SKM-1 treated with dmso at 0.1 percent for 144 hours (cell line): ENCODE measurements at regions not wholly inside any gene's neighbourhood (a gene's known extent, or its start where the extent isn't known, plus 50 kb on each side); places are given as distances from the start of the nearest gene placed in this dataset.

Experiments used
- DNase-seq: peaks from one replicate; lab custom pipeline; 2025; ENCODE audit not compliant: unreplicated experiment; lab: John Stamatoyannopoulos, UW

DNA sequence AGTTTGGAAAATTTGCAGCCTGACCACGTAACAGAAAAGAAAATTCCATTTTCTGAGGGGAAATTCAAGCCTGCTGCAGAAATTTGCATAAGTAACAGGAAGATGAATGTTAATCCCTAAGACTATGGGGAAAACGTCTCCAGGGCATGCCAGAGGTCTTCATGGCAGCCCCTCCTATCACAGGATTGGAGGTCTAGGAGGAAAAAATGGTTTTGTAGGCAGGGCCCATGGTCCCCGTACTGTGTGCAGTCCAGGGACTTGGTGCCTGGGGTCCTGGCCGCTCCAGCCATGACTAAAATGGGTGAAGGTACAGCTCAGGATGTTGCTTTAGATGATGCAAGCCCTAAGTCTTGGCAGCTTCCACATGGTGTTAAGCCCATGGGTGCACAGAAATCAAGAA lies 437.3 kb upstream of the SEMA3A start:
- DNase-seq = no peak

DNA sequence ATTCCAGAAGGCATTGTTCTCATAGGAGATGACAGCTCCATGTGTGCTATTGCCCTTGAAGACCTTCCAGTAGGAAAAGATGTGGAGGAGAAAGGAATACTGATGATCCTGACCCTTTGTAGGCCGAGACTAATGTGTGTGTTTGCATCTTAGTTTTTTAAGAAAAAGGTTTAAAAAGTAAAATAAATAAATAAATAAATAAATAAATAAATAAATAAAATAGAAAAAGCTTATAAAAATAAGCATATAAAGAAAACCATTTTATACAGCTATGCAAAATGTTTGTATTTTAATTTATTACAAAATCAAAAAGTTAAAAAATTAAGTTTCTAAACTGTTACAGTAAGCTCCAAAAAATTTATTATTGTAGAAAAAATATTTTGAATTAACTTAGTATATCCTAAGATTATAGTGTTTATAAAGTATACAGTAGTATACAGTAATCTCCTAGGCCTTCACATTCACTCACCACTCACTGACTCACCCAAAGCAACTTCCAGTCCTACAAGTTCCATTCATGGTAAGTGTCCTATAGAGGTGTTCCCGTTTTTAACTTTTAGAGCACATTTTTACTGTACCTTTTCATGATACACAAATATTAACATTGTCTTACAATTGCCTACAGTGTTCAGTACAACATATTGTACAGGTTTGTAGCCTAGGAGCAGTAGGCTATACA lies 435.2 kb upstream of the SEMA3A start:
- DNase-seq = no peak

DNA sequence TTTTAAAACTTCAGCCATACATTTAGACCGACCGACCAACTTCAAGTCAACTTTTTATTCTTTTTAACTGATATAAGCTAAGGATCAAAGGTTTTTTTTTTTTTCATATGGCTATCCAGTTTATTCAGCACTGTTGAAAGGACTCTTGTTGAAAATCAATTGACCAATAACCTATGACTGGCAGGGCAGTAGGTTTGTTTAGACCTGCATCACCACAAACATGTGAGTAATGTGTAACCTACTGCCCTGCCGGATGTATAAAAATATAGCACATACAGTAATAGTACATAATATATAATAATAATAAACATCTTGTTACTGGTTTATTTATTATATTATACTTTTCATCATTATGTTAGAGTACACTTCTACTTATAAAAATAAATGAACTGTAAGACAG lies 434.6 kb upstream of the SEMA3A start:
- DNase-seq = no peak

DNA sequence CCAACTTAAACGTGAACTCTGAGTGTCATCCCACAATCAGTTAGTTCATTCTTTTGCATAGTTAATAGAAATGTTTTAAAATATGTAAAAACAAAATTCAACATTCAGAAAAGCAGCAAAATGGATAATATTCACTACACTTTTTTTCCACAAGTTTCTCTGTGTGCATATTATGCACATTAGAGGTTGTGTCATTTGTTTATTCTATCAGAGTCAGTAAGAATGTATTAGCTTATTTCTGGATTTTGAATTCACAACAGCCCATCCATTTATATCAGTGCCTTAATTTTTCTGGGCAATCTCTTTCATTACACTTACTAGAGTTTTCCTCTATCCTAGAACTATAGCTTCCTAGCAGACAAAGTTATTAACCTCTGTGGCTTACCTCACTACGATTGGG lies 432.7 kb upstream of the SEMA3A start:
- no peak for DNase-seq

DNA sequence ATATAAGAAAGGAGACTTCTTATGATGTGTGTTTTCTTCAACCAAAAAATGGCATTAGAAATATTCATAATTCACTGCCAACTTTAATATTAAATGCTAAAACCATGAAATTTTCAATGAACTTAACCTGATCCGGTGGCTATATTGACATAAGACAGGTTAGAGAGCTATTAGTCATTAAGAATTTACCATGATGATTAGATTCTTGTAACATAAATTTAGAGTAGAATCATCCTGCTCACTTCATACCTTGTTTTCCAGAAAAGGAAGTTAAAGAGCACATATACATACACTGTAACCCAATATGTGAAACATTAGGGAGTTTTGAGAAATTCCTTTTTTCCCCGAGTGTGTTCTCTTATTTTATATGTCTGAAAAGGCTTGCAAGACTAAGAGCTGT lies 430.3 kb upstream of the SEMA3A start:
- no peak for DNase-seq

DNA sequence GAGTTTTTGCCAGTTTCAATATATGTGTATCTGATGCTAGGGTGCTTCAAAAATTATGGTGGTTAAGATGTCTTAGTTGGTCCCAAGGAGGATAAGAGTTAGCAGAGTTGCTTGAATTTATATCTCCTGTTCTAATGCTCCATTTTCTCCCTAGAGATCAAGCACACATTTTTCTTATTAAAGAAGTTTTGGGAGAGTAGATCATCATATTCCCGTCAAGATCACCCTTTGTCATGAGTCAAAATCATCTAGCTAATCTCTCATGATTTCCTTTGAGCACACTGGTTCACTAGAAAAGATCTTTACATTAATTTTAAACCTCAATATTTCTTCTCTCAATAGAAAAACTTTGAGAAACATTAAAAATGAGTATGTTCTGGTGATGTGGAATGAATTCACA lies 429.9 kb upstream of the SEMA3A start:
- DNase-seq = no peak

DNA sequence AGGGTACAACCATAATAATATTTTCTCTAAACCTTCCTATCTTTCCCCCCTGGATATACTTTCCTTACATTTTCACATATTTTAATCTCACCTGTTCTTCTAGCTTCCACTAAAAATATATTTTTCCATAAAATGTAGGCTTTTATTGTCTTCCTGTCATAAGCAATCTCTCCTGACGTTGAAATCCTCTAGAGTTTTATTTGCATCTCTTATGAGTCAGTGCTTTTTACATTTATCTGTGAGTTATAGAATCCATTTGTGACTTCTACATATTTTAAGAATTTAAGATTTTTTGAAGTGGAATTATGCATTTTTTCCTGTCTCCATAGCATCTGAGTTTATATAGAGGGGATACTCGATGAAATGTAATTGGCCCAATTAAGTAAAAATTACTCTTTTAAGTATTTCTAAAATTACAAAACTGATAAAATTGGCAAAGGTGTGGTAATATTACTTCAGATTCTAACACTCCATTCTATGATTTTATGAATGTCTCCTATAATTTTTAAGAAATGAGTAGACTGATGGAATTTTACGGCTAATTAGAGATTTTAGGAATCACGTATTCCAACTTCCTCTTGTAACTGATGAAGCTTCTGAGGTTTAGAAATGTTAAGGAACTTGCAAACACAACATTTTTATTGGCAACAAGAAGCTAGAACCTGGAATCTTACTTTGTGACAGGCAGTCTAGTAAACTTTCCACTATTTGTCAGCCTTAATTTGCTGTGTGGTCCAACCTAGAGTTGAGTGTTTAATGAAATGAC lies 422.9 kb upstream of the SEMA3A start:
- no peak for DNase-seq

DNA sequence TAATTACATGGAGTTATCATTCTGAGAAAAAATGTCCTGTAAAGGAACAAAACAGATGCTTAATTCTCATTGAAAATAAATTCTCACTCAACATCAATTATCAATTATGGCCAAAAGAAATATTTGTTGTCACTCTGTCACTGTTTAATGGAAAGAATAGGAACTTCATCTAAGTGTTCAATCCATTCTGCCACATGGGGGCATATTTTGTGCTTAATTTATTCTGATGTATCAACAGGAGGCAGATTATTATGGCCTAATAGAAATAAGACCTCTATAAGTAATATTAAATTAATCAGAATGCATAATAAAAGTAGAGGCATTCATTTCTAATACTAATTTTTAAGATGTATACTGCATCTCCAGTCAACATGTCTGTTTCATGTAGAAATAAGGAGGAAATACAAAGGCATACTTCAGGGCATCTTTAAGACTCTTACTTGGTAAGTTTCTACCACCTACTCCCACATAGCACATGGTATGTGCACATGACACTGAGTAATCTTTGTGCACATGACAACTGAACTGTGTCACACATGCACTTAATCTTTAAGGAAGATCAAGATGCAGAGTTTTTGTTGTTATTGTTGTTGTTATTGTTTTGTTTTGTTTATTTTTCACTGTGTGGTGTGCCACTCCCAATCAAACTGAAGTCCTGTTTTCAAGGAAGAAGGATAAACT lies 420.4 kb upstream of the SEMA3A start:
- DNase-seq = no peak

DNA sequence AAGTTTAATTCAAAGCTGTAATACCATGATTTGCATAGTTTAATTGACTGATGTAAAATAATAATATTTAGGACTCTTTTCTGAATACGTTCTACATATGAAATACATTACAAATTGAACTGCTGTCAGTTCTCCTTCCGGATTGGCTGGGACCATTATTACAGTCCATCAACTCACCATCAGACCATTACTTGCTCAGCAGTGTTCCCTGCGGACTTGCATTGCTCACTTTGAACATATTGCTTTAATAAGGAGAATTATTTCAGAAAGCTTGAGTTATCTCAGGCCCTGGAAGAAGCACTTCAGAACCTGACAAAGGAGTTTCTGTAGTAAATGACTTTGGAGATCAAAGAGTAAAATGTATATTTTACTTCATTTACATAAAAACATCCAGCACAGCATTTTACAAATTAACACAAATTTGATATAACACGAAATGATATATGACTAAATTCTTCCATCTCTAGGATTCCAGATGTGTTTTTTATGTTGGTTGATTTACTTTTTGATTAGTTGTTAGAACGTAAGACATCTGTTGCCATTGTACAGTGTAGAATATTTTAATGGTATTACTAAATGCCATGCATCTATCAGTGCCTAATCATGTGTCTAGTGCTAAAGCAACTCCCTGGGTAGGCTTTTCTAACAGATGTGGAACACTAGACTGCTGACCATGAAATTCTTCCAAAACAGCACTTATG lies 418.5 kb upstream of the SEMA3A start:
- no peak for DNase-seq

DNA sequence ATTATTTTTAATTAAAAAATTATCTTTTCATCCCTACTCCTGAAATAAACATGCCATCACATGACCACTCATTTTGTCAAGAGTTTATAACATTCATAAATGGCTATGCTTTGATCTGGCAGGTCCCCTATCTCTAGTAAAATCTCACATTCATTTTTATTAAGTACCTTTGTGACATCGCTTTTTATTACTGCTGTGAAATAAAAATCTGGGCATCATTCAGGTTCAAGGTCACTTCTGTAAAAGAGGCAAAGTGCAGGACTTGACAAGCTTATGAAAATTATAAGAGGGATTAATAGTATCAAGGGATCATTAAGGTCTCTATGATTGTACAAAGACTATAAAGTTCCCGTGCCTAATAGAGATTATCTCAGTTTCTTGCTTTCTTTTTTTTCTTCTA lies 416.8 kb upstream of the SEMA3A start:
- no peak for DNase-seq

DNA sequence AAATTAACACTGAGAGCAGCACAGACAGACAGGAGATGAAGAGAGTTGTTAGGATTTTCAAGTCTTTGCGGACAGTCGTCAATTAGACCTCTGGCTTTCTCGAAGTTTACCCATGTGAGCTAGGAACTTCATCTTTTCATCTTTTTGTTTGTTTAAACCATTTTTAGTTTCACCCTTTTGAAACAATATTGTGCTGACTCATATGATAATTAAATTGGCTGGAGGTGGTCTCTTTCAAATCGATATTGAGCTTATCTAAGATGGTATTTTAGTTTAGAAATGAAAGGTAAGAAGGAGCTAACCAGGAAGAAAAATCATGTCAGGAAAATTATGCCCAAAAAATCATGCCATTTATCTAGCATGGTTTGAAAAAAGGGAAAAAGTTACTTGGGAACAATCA lies 415.8 kb upstream of the SEMA3A start:
- no peak for DNase-seq

DNA sequence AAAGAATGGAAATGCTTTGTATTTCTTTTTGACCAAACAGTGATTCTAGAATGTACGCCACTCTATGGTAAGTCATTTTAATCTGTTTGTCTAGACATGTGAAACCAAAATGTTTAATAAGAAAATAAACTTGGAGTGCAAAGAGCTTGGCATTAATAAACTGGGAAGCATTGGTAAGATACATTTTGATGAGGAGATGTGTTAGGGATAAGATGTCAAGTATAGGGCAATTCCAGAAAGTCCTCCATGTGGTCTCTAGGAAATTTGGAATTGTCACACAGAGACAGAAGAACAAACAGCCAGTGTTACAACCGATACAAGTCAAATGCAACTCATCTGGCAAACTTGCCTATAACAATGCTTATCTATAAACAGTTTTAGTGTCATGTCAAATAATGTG lies 410.7 kb upstream of the SEMA3A start:
- no peak for DNase-seq

DNA sequence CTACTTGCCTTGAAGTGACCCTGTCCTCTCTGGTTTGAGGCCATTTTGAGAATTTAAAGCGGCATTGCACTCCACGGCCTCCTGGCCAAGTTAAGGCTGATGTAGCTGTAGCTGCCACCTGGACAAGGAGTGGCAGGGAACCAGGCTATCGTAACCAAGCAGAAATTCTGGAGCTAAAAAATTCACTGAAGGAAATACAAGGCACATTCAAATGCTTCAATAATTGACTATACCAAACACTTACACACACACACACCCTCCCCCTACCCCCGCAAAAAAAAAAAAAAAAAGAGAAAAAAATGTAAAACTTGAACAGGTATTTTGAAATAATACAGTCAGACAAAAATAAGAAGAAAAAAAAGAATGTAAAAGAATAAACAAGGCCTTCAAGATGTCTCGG lies 409.0 kb upstream of the SEMA3A start:
- DNase-seq = no peak

DNA sequence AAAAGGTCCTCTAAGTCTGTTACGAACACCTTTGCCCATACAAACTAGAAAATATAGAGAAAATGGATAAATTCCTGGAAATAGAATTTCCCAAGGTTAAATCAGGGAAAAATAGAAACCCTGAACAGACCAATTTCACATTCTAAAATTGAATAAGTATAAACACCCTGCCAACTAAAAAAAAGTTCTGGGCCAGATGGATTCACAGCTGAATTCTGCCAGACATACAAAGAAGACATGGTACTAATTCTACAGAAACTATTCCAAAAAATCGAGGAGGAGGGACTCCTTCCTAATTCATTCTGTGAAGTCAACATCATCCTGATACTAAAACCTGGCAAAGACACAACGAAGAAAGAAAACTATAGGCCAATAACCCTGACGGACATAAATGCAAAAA lies 400.4 kb upstream of the SEMA3A start:
- no peak for DNase-seq

DNA sequence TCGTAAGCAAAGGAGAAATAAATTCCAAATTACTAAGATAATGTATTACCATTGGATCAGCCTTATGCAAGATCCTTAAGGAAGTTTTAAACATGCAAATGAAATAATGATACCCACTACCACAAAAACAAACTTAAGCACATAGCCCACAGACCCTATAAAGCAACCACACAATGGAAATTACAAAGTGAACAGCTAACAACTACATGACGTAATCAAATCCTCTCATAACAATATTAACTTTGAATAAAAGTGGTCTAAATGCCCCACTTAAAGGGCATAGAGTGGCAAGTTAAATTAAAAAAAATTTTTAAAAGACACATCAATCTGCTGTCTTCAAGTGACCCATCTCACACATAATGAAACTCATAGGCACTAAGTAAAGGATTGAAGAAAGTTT lies 397.3 kb upstream of the SEMA3A start:
- DNase-seq = no peak

DNA sequence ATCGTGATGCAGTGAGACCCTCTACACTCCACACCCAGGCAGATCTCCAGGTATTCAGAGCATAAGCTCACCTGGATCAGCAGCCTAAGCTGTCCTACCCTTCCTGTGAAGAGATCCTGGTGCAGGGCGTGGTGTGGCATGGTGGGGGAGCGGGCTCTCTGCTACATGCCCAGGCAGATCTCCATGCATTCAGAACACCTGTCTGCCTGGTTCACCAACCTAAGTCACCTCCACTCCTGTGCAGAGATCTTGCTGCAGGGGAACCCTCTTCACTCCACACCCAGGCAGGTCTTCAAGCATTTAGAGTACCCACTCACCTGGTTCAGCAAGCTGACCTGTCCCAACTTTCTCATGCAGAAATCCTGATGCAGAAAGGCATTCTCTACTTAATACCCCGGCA lies 394.4 kb upstream of the SEMA3A start:
- DNase-seq = no peak

DNA sequence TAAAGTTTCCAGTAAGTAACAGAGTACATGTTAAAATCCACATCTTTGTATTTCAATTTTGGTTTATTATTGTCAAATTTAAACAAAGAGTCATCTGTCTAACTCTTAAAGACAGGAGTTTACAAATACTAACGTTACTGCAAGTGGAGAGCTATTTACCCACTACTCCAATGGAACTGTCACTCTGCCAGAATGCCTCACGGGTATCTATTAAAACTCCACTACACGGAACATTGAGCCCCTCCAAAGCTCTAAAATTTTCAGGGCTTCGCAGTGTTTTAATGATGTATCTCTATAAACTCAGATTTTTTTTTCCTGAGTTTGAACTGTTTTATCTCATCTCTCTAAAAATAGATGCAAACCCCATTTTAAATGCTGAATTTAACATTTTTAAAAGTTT lies 388.7 kb upstream of the SEMA3A start:
- DNase-seq = no peak

DNA sequence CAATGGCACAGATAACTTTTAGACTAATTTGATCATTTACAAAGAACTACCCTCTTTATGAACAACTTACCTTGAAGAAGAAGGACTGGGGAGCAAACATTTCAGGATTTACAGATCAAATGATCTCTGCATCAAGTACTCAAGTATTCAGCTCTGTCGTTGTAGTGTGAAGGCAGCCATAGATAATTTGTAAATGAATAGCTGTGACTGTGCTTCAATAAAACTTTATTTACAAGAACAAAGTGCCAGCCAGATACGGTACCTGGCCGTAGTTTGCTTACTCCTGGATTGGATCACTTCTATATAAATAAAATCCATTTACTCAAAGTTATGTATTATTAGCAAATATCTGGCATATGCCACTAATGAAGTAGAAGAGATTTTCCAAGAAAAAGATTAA lies 388.2 kb upstream of the SEMA3A start:
- no peak for DNase-seq

DNA sequence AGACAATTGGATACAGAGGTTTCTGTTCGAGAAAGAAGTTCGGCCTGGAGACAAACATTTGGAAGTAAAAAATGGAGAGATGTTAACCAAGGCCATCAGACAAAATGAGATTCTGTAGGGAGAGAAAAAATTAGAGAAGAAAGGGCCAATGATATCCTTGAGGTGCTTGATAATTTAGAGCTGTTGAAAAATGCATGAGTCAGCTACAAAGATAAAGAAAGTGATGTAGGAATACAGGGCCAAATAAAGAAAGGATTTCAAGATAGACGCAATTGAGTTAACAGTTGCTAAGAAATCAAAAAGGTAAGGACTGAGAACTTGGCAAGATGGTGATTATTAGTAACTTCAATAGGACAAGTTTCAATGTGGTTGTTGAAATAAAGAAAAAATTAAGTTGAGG lies 384.2 kb upstream of the SEMA3A start:
- DNase-seq = no peak

DNA sequence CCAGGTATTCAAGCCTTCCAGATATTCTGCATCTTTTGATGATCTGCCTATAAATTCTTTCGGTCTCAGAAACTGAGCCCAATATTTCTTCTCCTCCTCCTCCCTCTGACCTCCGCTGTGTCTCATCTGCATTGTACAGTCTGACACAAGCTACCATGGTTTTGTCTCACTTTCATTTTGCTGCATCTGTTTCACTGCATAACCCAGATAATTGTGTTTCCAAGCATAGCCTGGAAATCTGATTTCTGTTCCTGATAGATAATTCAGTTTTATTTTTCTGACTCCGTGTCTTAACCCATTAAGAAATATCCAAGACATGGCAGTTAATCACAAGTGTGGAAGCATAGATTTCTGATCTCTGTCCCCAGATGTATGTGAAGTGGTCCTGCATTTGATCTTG lies 374.2 kb upstream of the SEMA3A start:
- DNase-seq = no peak

DNA sequence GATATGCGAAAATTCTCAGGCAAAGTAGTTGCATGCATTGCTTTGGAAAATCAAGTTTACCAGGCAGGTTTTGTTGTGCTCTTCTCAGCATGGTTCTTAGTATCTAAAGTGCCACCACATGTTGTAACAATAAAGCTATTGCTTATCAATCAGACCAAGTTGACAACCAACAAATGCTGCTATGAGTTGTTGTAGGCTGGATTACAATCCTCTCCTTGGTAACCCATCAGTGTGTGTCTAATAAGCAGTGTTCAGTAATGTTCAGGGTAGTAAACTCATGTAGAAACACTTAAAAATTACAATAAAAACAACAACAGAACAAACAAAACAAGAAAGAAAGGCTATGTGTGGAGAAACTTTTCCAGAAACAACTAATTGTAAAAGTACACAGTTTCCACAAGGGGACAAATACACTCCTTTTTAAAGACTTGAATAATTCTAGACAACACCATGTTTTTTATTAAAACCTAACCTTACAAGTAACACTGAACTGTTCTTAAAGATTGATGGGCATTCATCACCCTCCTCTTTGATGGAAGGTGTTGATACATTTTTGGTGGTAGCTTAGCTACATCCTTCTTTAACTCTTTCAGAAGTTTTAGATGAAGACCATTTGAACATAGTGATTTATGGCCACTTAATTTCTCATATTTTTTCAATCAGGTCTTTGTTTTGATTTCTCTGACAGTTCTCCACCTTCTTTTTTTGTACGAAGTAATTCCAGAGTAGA lies 370.9 kb upstream of the SEMA3A start:
- DNase-seq = no peak
